Activated CD4-positive, alpha-beta T cell treated with anti-CD3 and anti-CD28 coated beads for 36 hours (primary cell): ENCODE measurements at regions not wholly inside any gene's neighbourhood (a gene's known extent, or its start where the extent isn't known, plus 50 kb on each side); places are given as distances from the start of the nearest gene placed in this dataset.
A peak's percentile ranks its signal among the peaks of the same experiment; 100 is the strongest.

Source experiments
- ATAC-seq: fragments of 200-7000 bp; cut with Tn5 transposase; one replicate; pipeline ENCODE4 v1.10.0; 2021; ENCODE audit warnings: mild to moderate bottlenecking, moderate library complexity
- CTCF ChIA-PET: fragments of 350-600 bp; sonication (Branson Sonifier 250); formaldehyde crosslinking; loops from one replicate; lab custom pipeline; 2021; ENCODE audit warnings: antibody characterized with exemption; lab: Charles Lee
- POLR2A ChIA-PET: fragments of 350-600 bp; sonication (Branson Sonifier 250); formaldehyde crosslinking; loops from one replicate; lab custom pipeline; 2021; ENCODE audit warnings: antibody characterized with exemption, inconsistent platforms; lab: Charles Lee
- DNase-seq: peaks from one replicate; pipeline ENCODE4 v3.0.0-alpha.2; 2020
- H3K27ac Mint-ChIP-seq: one replicate; pipeline ENCODE4 v1.8.0; 2021; ENCODE audit warnings: mixed read lengths
- H3K27me3 Mint-ChIP-seq: one replicate; pipeline ENCODE4 v1.8.0; 2021; ENCODE audit warnings: mixed read lengths
- H3K36me3 Mint-ChIP-seq: one replicate; pipeline ENCODE4 v1.8.0; 2021; ENCODE audit warnings: low read depth, mixed read lengths
- H3K4me1 Mint-ChIP-seq: one replicate; pipeline ENCODE4 v1.8.0; 2021; ENCODE audit warnings: mixed read lengths
- H3K4me3 Mint-ChIP-seq: one replicate; pipeline ENCODE4 v1.8.0; 2021; ENCODE audit warnings: mild to moderate bottlenecking, moderate library complexity, mixed read lengths
- H3K9me3 Mint-ChIP-seq: one replicate; pipeline ENCODE4 v1.8.0; 2021; ENCODE audit warnings: low read depth, mixed read lengths
- intact Hi-C, 2 experiments: fragments of 100-400 bp; cut with DNase I in 1 of 2; cut with micrococcal nuclease in 1 of 2; formaldehyde crosslinking; loops; one replicate each; pipeline versions ENCODE4 v1.14.2 to v1.15.1; 2022 to 2024; cut with DNase I, micrococcal nuclease

- ChIA-PET CTCF (interaction anchor here (0.6 to 1.1 kb wide), 3 partner anchors 18 to 339 kb away, joined by 3 read pairs; no protein-coding TSS in a partner anchor), POLR2A (interaction anchor here (1.5 kb wide), 1 partner anchor 282 kb away, joined by 3 read pairs; the partner anchor contains the start of gene STT3B)
- H3K9me3 Mint-ChIP-seq: peaks cover 6% of the 10 kb centered on the region
- intact Hi-C loops: loop anchor here (5.0 kb wide), 6 partner anchors 37 to 677 kb away; no protein-coding TSS in a partner anchor
- peak overlapping the region; percentile 37 for H3K27ac Mint-ChIP-seq
- H3K27me3 Mint-ChIP-seq: peaks cover 7% of the 10 kb centered on the region
- no peak overlapping the region for H3K4me3 Mint-ChIP-seq
- peaks cover 73% of the 10 kb centered on the region for H3K4me1 Mint-ChIP-seq
- H3K36me3 Mint-ChIP-seq: no peaks in the 10 kb centered on the region
- DNase-seq (no peak), ATAC-seq (no peak)
Measured at GRCh38 chr3:31250116-31250777, 282.5 kb upstream of the STT3B start.

- Mint-ChIP-seq H3K9me3 (peaks cover 6% of the 10 kb centered on the region), H3K4me3 (no peak overlapping the region), H3K4me1 (peaks cover 74% of the 10 kb centered on the region), H3K27me3 (peaks cover 8% of the 10 kb centered on the region), H3K27ac (peak overlapping the region; percentile 37), H3K36me3 (no peaks in the 10 kb centered on the region)
- intact Hi-C loops: loop anchor here (5.0 kb wide), 6 partner anchors 36 to 676 kb away; no protein-coding TSS in a partner anchor
- CTCF ChIA-PET: interaction anchor here (1.2 kb wide), 1 partner anchor 174 kb away, joined by 3 read pairs; no protein-coding TSS in a partner anchor
- POLR2A ChIA-PET: interaction anchor here (0.7 to 1.5 kb wide), 2 partner anchors 188 to 281 kb away, joined by 3 read pairs; partner anchors contain the start of gene STT3B
- peak; percentile 43 for DNase-seq
- peak; percentile 12 for ATAC-seq
Measured at GRCh38 chr3:31251083-31251482, 281.6 kb upstream of the STT3B start.

GRCh38 chr3:31252216-31253185 lies 280.2 kb upstream of the STT3B start:
- H3K27ac Mint-ChIP-seq: peak overlapping the region; percentile 99
- DNase-seq (peak; percentile 48), ATAC-seq (peak; percentile 57)
- intact Hi-C loops: loop anchor here (1.0 to 5.0 kb wide), 20 partner anchors 24 to 906 kb away; partner anchors contain the start of gene STT3B (in 2 of the 2)
- CTCF ChIA-PET: interaction anchor here (0.7 to 1.2 kb wide), 5 partner anchors 21 to 181 kb away, joined by 3 to 4 read pairs (median 3); no protein-coding TSS in a partner anchor
- H3K9me3 Mint-ChIP-seq: peaks cover 6% of the 10 kb centered on the region
- H3K4me3 Mint-ChIP-seq: peak overlapping the region; percentile 6
- POLR2A ChIA-PET: interaction anchor here (0.6 to 1.4 kb wide), 5 partner anchors 10 to 389 kb away, joined by 3 to 7 read pairs (median 4); partner anchors contain the start of gene STT3B
- H3K36me3 Mint-ChIP-seq: no peaks in the 10 kb centered on the region
- peaks cover 4% of the 10 kb centered on the region for H3K27me3 Mint-ChIP-seq
- H3K4me1 Mint-ChIP-seq: peaks cover 70% of the 10 kb centered on the region

- intact Hi-C loops: loop anchor here (2.0 to 5.0 kb wide), 15 partner anchors 25 to 907 kb away; partner anchors contain the start of gene STT3B (in 1 of the 2)
- CTCF ChIA-PET: interaction anchor here (0.6 to 1.1 kb wide), 3 partner anchors 37 to 163 kb away, joined by 3 read pairs; no protein-coding TSS in a partner anchor
- POLR2A ChIA-PET: interaction anchor here (0.5 to 1.4 kb wide), 4 partner anchors 11 to 523 kb away, joined by 3 to 7 read pairs (median 4); partner anchors contain the start of gene STT3B
- Mint-ChIP-seq H3K9me3 (peaks cover 6% of the 10 kb centered on the region), H3K27ac (peak overlapping the region; percentile 99), H3K36me3 (no peaks in the 10 kb centered on the region), H3K27me3 (peaks cover 4% of the 10 kb centered on the region), H3K4me1 (peaks cover 57% of the 10 kb centered on the region), H3K4me3 (peak overlapping the region; percentile 24)
- ATAC-seq: peak; percentile 45
- DNase-seq: peak; percentile 65
Measured at GRCh38 chr3:31253782-31254181, 278.9 kb upstream of the STT3B start.

- Mint-ChIP-seq H3K4me3 (no peak overlapping the region), H3K9me3 (peaks cover 8% of the 10 kb centered on the region), H3K27ac (peak overlapping the region; percentile 99), H3K36me3 (no peaks in the 10 kb centered on the region), H3K27me3 (peaks cover 4% of the 10 kb centered on the region), H3K4me1 (peaks cover 51% of the 10 kb centered on the region)
- intact Hi-C loops: loop anchor here (5.0 kb wide), 6 partner anchors 33 to 673 kb away; no protein-coding TSS in a partner anchor
- no peak for ATAC-seq
- ChIA-PET POLR2A (no interaction called here), CTCF (no interaction called here)
- no peak for DNase-seq
Measured at GRCh38 chr3:31254483-31254882, 278.2 kb upstream of the STT3B start.

- H3K4me3 Mint-ChIP-seq: no peak overlapping the region
- intact Hi-C loops: no loop called here
- H3K4me1 Mint-ChIP-seq: peaks cover 45% of the 10 kb centered on the region
- peak overlapping the region; percentile 99 for H3K27ac Mint-ChIP-seq
- ATAC-seq (no peak), DNase-seq (no peak)
- peaks cover 4% of the 10 kb centered on the region for H3K27me3 Mint-ChIP-seq
- ChIA-PET CTCF (interaction anchor here (0.6 to 0.8 kb wide), 2 partner anchors 28 to 86 kb away, joined by 3 to 4 read pairs; no protein-coding TSS in a partner anchor), POLR2A (no interaction called here)
- H3K9me3 Mint-ChIP-seq: peaks cover 7% of the 10 kb centered on the region
- no peaks in the 10 kb centered on the region for H3K36me3 Mint-ChIP-seq
Measured at GRCh38 chr3:31255007-31255581, 277.6 kb upstream of the STT3B start.

GRCh38 chr3:31262201-31262600 lies 270.5 kb upstream of the STT3B start:
- ChIA-PET POLR2A (no interaction called here), CTCF (no interaction called here)
- no peak for DNase-seq
- H3K27me3 Mint-ChIP-seq: no peaks in the 10 kb centered on the region
- H3K27ac Mint-ChIP-seq: no peak overlapping the region
- intact Hi-C loops: no loop called here
- peaks cover 6% of the 10 kb centered on the region for H3K9me3 Mint-ChIP-seq
- H3K4me3 Mint-ChIP-seq: no peak overlapping the region
- ATAC-seq: no peak
- no peaks in the 10 kb centered on the region for H3K36me3 Mint-ChIP-seq
- no peaks in the 10 kb centered on the region for H3K4me1 Mint-ChIP-seq

GRCh38 chr3:31263897-31264296 lies 268.8 kb upstream of the STT3B start:
- CTCF ChIA-PET: interaction anchor here (1.1 kb wide), 1 partner anchor 29 kb away, joined by 3 read pairs; no protein-coding TSS in a partner anchor
- intact Hi-C loops: no loop called here
- ATAC-seq (no peak), DNase-seq (no peak)
- no peaks in the 10 kb centered on the region for H3K36me3 Mint-ChIP-seq
- H3K27ac Mint-ChIP-seq: no peak overlapping the region
- peaks cover 6% of the 10 kb centered on the region for H3K9me3 Mint-ChIP-seq
- H3K4me1 Mint-ChIP-seq: peaks cover 4% of the 10 kb centered on the region
- no peaks in the 10 kb centered on the region for H3K27me3 Mint-ChIP-seq
- no peak overlapping the region for H3K4me3 Mint-ChIP-seq
- POLR2A ChIA-PET: no interaction called here

GRCh38 chr3:31265646-31266428 lies 266.9 kb upstream of the STT3B start:
- Mint-ChIP-seq H3K4me1 (peaks cover 4% of the 10 kb centered on the region), H3K9me3 (no peaks in the 10 kb centered on the region), H3K27ac (no peak overlapping the region), H3K27me3 (no peaks in the 10 kb centered on the region), H3K36me3 (no peaks in the 10 kb centered on the region), H3K4me3 (no peak overlapping the region)
- intact Hi-C loops: no loop called here
- ATAC-seq (no peak), DNase-seq (no peak)
- ChIA-PET CTCF (interaction anchor here (0.6 to 0.7 kb wide), 2 partner anchors 10 to 1320 kb away, joined by 3 read pairs; no protein-coding TSS in a partner anchor), POLR2A (no interaction called here)

- intact Hi-C loops: no loop called here
- Mint-ChIP-seq H3K9me3 (no peaks in the 10 kb centered on the region), H3K27ac (no peak overlapping the region), H3K4me1 (peaks cover 6% of the 10 kb centered on the region), H3K36me3 (no peaks in the 10 kb centered on the region), H3K27me3 (no peaks in the 10 kb centered on the region), H3K4me3 (no peak overlapping the region)
- ATAC-seq (no peak), DNase-seq (no peak)
- ChIA-PET CTCF (interaction anchor here (1.2 kb wide), 1 partner anchor 235 kb away, joined by 3 read pairs; no protein-coding TSS in a partner anchor), POLR2A (no interaction called here)
Measured at GRCh38 chr3:31268868-31269267, 263.9 kb upstream of the STT3B start.
